GM12878 (cell line): ENCODE measurements at regions not wholly inside any gene's neighbourhood (a gene's known extent, or its start where the extent isn't known, plus 50 kb on each side); places are given as distances from the start of the nearest gene placed in this dataset.

Experiments
- ATAC-seq: fragments of 200-7000 bp; cut with Tn5 transposase; 3 replicates; pipeline ENCODE4 v1.9.1; 2020; ENCODE audit warnings: mild to moderate bottlenecking, moderate library complexity
- BruUV-seq: library from RNA; stranded (reverse); fragments of 400-500 nt; replicated peaks from 2 replicates; lab custom pipeline; 2021; lab: Mats Ljungman, UMichigan
- CTCF ChIA-PET: fragments of 300-600 bp; sonication (Branson Sonifier 250); formaldehyde crosslinking; extraction: SDS; loops from one replicate; lab custom pipeline; 2021; ENCODE audit warnings: inconsistent platforms; lab: Yijun Ruan, JAX
- POLR2A ChIA-PET: fragments of 350-600 bp; formaldehyde crosslinking; extraction: SDS; loops from one replicate; lab custom pipeline; 2021; ENCODE audit warnings: inconsistent platforms; lab: Charles Lee
- RAD21 ChIA-PET: fragments of 300-600 bp; sonication (Branson Sonifier 250); formaldehyde crosslinking; loops from one replicate; lab custom pipeline; 2023; ENCODE audit warnings: antibody characterized with exemption; ENCODE audit not compliant: unreplicated experiment; lab: Charles Lee
- SMC1A ChIA-PET: fragments of 300-600 bp; sonication (Branson Sonifier 250); formaldehyde crosslinking; loops from one replicate; lab custom pipeline; 2023; ENCODE audit not compliant: unreplicated experiment, uncharacterized antibody; lab: Charles Lee
- DNase-seq: peaks from one replicate; pipeline ENCODE4 v3.0.0-alpha.2; 2011; ENCODE audit warnings: low read depth, low spot score
- FAIRE-seq: peaks from 3 replicates; lab custom pipeline; 2011; peaks lifted over from hg19 to GRCh38; lab: Jason Lieb, UNC
- H2AFZ ChIP-seq: 2 replicates; pipeline ENCODE4 v1.6.0; 2011; ENCODE audit warnings: low read depth, low read length, control low read depth; ENCODE audit not compliant: control insufficient read depth
- H3K27ac ChIP-seq: 2 replicates; pipeline ENCODE4 v1.5.1; 2011; ENCODE audit warnings: control low read depth; ENCODE audit not compliant: control insufficient read depth, insufficient read depth
- H3K27me3 ChIP-seq, 2 experiments: replicated peaks in 1 of 2; 2 replicates each; pipeline versions ENCODE4 v1.6.0 to v1.6.1; 2011; ENCODE audit warnings: low read length in 1 of 2; ENCODE audit not compliant: control insufficient read depth in 2 of 2, insufficient read depth in 2 of 2
- H3K36me3 ChIP-seq, 2 experiments: 2 replicates each; pipeline ENCODE4 v1.5.1; 2011; ENCODE audit warnings: low read length in 1 of 2; ENCODE audit not compliant: control insufficient read depth in 2 of 2, insufficient read depth in 2 of 2
- H3K4me1 ChIP-seq: 2 replicates; pipeline ENCODE4 v1.6.1; 2011; ENCODE audit warnings: mild to moderate bottlenecking, low read length, moderate library complexity, mixed read lengths; ENCODE audit not compliant: control insufficient read depth, insufficient read depth
- H3K4me2 ChIP-seq: 2 replicates; pipeline ENCODE4 v1.6.0; 2011; ENCODE audit warnings: control low read depth; ENCODE audit not compliant: control insufficient read depth, insufficient read depth
- H3K4me3 ChIP-seq: fragments of 200-600 bp; sonication (generic); 2 replicates; pipeline ENCODE4 v1.5.1; 2016
- H3K79me2 ChIP-seq: 2 replicates; pipeline ENCODE4 v1.6.0; 2011; ENCODE audit warnings: low read length; ENCODE audit not compliant: control insufficient read depth, insufficient read depth
- H3K9ac ChIP-seq: 2 replicates; pipeline ENCODE4 v1.8.0; 2011; ENCODE audit warnings: low read length, control low read depth, mixed read lengths; ENCODE audit not compliant: control insufficient read depth, insufficient read depth
- H3K9me3 ChIP-seq: replicated peaks from 3 replicates; pipeline ENCODE4 v1.5.1; 2011; ENCODE audit warnings: mild to moderate bottlenecking, low read length; ENCODE audit not compliant: control insufficient read depth, insufficient read depth
- H4K20me1 ChIP-seq: 2 replicates; pipeline ENCODE4 v1.6.0; 2011; ENCODE audit not compliant: control insufficient read depth, insufficient read depth
- EZH2 ChIP-seq: IDR thresholded peaks from 2 replicates; pipeline ENCODE4 v1.6.1; 2012; ENCODE audit warnings: low read depth, mild to moderate bottlenecking, control low read depth, inconsistent platforms, low read length, borderline replicate concordance; ENCODE audit not compliant: control insufficient read depth
- SREBF1 ChIP-seq: IDR thresholded peaks from 2 replicates; pipeline ENCODE4 v1.6.1; 2012; ENCODE audit warnings: mild to moderate bottlenecking, low read length
- TARDBP ChIP-seq: IDR thresholded peaks from 2 replicates; pipeline ENCODE4 v1.6.1; 2016; ENCODE audit warnings: borderline replicate concordance
- ZNF24 ChIP-seq: fragments of 450-650 bp; IDR thresholded peaks from 2 replicates; pipeline ENCODE4 v1.6.1; 2017; ENCODE audit warnings: antibody characterized with exemption, mild to moderate bottlenecking
- WGBS: methylation state at CpG from one replicate; pipeline ENCODE4 v1.1.6; 2016; ENCODE audit warnings: low lambda C conversion rate; ENCODE audit not compliant: insufficient replicate concordance, insufficient coverage; ENCODE audit errors: missing lambda C conversion rate; 5-methylcytosine and 5-hydroxymethylcytosine counted together
- in situ Hi-C: fragments of 300-500 bp; cut with MboI; formaldehyde crosslinking; loops from 9 replicates; pipeline ENCODE4 v1.14.3; 2018; ENCODE audit warnings: mixed read lengths
- intact Hi-C: fragments of 100-400 bp; cut with micrococcal nuclease; formaldehyde crosslinking; loops from one replicate; pipeline ENCODE4 v1.14.2; 2022; ENCODE audit not compliant: unreplicated experiment
- TF ChIP-seq, protein P1 (sequence below): fragments of 150-350 bp; IDR thresholded peaks from 2 replicates; pipeline ENCODE4 v1.6.1; 2016; ENCODE audit warnings: low read depth, low read length
- TF ChIP-seq, protein P2 (sequence below): IDR thresholded peaks from 2 replicates; pipeline ENCODE4 v1.6.1; 2012; ENCODE audit warnings: low read depth, low read length, improper control_type of control experiment

DNA sequence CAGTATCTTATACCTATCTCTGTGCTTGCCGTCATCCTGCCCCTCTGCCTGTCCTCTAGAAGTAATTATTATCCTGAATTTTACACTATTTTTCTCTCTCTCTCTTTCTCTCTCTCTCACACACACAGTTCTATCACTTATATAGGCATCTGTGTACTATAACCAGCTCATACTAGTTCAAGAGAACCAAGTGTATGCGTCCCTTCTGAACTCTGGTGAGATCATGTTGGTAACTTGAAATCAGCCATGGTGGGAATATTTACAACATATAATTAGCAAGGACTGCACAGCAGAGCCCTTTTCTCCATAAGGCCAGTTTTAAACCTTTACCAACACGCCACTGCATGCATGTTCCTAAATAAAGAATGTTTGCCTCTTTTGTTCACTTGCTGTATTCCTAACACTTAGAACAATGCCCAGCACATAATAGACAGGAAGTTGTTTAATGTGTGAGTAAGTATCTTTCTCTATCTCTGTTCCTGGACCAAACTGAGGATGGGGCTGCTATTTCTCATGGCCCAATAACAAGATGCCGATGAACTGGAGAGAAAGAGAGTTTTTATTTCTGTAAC is 51.1 kb upstream of the IL21 start:
- Histone ChIP-seq H2AFZ (no peak overlapping the region), H3K4me1 (no peaks in the 10 kb centered on the region), H3K9ac (no peak overlapping the region), H4K20me1 (no peaks in the 10 kb centered on the region), H3K27me3 (no peaks in the 10 kb centered on the region; a peak in 1 of 4 replicates), H3K79me2 (no peaks in the 10 kb centered on the region), H3K4me3 (no peak overlapping the region), H3K27ac (no peak overlapping the region), H3K4me2 (no peak overlapping the region), H3K36me3 (no peaks in the 10 kb centered on the region), H3K9me3 (no peaks in the 10 kb centered on the region; the same call in 2 of the 3 replicates)
- intact Hi-C loops = no loop called here
- SMC1A ChIA-PET = interaction anchor here (1.3 kb wide), 1 partner anchor 45 kb away, joined by 5 read pairs; no protein-coding TSS in a partner anchor
- CTCF ChIA-PET = no interaction called here
- DNase-seq (no peak), FAIRE-seq (no peak), ATAC-seq (no peak)
- POLR2A ChIA-PET = no interaction called here
- TF ChIP-seq, protein P1, sequence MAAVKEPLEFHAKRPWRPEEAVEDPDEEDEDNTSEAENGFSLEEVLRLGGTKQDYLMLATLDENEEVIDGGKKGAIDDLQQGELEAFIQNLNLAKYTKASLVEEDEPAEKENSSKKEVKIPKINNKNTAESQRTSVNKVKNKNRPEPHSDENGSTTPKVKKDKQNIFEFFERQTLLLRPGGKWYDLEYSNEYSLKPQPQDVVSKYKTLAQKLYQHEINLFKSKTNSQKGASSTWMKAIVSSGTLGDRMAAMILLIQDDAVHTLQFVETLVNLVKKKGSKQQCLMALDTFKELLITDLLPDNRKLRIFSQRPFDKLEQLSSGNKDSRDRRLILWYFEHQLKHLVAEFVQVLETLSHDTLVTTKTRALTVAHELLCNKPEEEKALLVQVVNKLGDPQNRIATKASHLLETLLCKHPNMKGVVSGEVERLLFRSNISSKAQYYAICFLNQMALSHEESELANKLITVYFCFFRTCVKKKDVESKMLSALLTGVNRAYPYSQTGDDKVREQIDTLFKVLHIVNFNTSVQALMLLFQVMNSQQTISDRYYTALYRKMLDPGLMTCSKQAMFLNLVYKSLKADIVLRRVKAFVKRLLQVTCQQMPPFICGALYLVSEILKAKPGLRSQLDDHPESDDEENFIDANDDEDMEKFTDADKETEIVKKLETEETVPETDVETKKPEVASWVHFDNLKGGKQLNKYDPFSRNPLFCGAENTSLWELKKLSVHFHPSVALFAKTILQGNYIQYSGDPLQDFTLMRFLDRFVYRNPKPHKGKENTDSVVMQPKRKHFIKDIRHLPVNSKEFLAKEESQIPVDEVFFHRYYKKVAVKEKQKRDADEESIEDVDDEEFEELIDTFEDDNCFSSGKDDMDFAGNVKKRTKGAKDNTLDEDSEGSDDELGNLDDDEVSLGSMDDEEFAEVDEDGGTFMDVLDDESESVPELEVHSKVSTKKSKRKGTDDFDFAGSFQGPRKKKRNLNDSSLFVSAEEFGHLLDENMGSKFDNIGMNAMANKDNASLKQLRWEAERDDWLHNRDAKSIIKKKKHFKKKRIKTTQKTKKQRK = no peak
- TF ChIP-seq TARDBP (no peak), SREBF1 (no peak), EZH2 (no peak), ZNF24 (no peak)
- TF ChIP-seq, protein P2, sequence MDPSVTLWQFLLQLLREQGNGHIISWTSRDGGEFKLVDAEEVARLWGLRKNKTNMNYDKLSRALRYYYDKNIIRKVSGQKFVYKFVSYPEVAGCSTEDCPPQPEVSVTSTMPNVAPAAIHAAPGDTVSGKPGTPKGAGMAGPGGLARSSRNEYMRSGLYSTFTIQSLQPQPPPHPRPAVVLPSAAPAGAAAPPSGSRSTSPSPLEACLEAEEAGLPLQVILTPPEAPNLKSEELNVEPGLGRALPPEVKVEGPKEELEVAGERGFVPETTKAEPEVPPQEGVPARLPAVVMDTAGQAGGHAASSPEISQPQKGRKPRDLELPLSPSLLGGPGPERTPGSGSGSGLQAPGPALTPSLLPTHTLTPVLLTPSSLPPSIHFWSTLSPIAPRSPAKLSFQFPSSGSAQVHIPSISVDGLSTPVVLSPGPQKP = no peak
- RAD21 ChIA-PET = no interaction called here
- in situ Hi-C loops = no loop called here
- WGBS = 58% methylated on average over 4 of the region's 4 CpGs
- no TSS peak for BruUV-seq
